ENCODE measurements at regions not wholly inside any gene's neighbourhood (a gene's known extent, or its start where the extent isn't known, plus 50 kb on each side); places are given as distances from the start of the nearest gene placed in this dataset.
"Not testable (repeated sequence)": the region's sequence is repeated elsewhere in the genome, so short reads cannot be mapped to it uniquely, and the experiment has no call there.

GRCh38 chr6:168913231-168913865, 340.3 kb downstream of the THBS2 start:
- H3K9me3 ChIP-seq (ENCODE audit: control insufficient read depth in 1 of 2, low read length in 2 of 2); H3K27ac ChIP-seq (ENCODE audit: low read length); H3K36me3 ChIP-seq (ENCODE audit: control insufficient read depth in 1 of 2, insufficient read depth in 2 of 2, low read length in 2 of 2); H3K4me3 ChIP-seq (ENCODE audit: low read depth in 1 of 2, low read length in 2 of 2); H3K27me3 ChIP-seq (ENCODE audit: low read depth, low read length): not testable (repeated sequence)
- peaks cover 0 to 12% of the 10 kb centered on the region in 2 donors for H3K4me1 ChIP-seq (ENCODE audit: control insufficient read depth in 1 of 2, insufficient read depth in 2 of 2, low read length in 2 of 2)

- Histone ChIP-seq H3K36me3 (ENCODE audit: control insufficient read depth in 1 of 2, insufficient read depth in 2 of 2, low read length in 2 of 2) (no peaks in the 10 kb centered on the region), H3K4me1 (ENCODE audit: control insufficient read depth in 1 of 2, insufficient read depth in 2 of 2, low read length in 2 of 2) (no peaks in the 10 kb centered on the region), H3K9me3 (ENCODE audit: control insufficient read depth in 1 of 2, low read length in 2 of 2) (no peaks in the 10 kb centered on the region), H3K27ac (ENCODE audit: low read length) (no peak overlapping the region), H3K4me3 (ENCODE audit: low read depth in 1 of 2, low read length in 2 of 2) (no peak overlapping the region), H3K27me3 (ENCODE audit: low read depth, low read length) (no peaks in the 10 kb centered on the region)
Observed at GRCh38 chr6:168909288-168909687, 344.4 kb downstream of the THBS2 start.

DNA sequence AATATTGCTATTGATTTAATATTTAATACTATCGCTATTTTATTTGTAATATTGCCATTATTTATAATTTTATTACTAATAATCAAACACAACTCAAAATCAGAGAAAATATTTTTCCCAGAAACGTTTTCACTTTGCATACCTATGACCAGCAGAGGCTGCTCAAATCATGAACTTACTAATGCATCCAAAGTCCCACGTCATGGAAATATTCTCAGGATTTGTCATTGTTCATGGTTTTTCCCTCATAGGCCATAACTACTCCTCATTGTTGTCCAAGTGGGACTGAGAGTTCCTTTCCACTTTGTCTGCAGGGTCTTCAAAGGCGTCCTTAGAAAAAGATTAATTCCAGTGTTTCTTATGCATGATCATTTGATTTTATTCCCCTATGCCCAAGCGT, 344.8 kb downstream of the THBS2 start:
- Histone ChIP-seq H3K4me1 (ENCODE audit: control insufficient read depth in 1 of 2, insufficient read depth in 2 of 2, low read length in 2 of 2) (no peaks in the 10 kb centered on the region), H3K9me3 (ENCODE audit: control insufficient read depth in 1 of 2, low read length in 2 of 2) (no peaks in the 10 kb centered on the region), H3K36me3 (ENCODE audit: control insufficient read depth in 1 of 2, insufficient read depth in 2 of 2, low read length in 2 of 2) (no peaks in the 10 kb centered on the region), H3K27me3 (ENCODE audit: low read depth, low read length) (no peaks in the 10 kb centered on the region), H3K4me3 (ENCODE audit: low read depth in 1 of 2, low read length in 2 of 2) (no peak overlapping the region), H3K27ac (ENCODE audit: low read length) (no peak overlapping the region)

- Histone ChIP-seq H3K36me3 (ENCODE audit: control insufficient read depth in 1 of 2, insufficient read depth in 2 of 2, low read length in 2 of 2) (no peaks in the 10 kb centered on the region), H3K27ac (ENCODE audit: low read length) (no peak overlapping the region), H3K4me3 (ENCODE audit: low read depth in 1 of 2, low read length in 2 of 2) (no peak overlapping the region)
Observed at GRCh38 chr6:168908166-168908565, 345.5 kb downstream of the THBS2 start.

GRCh38 chr6:168906391-168906790, 347.3 kb downstream of the THBS2 start:
- H3K36me3 ChIP-seq (ENCODE audit: control insufficient read depth in 1 of 2, insufficient read depth in 2 of 2, low read length in 2 of 2) = no peaks in the 10 kb centered on the region
- no peak overlapping the region for H3K4me3 ChIP-seq (ENCODE audit: low read depth in 1 of 2, low read length in 2 of 2)
- no peak overlapping the region for H3K27ac ChIP-seq (ENCODE audit: low read length)
- H3K4me1 ChIP-seq (ENCODE audit: control insufficient read depth in 1 of 2, insufficient read depth in 2 of 2, low read length in 2 of 2) = no peaks in the 10 kb centered on the region
- no peaks in the 10 kb centered on the region for H3K9me3 ChIP-seq (ENCODE audit: control insufficient read depth in 1 of 2, low read length in 2 of 2)
- H3K27me3 ChIP-seq (ENCODE audit: low read depth, low read length) = no peaks in the 10 kb centered on the region

More at GRCh38 chr6:168908166-168908565, 345.5 kb downstream of the THBS2 start:
- Histone ChIP-seq H3K27me3 (ENCODE audit: low read depth, low read length) (no peaks in the 10 kb centered on the region), H3K9me3 (ENCODE audit: control insufficient read depth in 1 of 2, low read length in 2 of 2) (no peaks in the 10 kb centered on the region), H3K4me1 (ENCODE audit: control insufficient read depth in 1 of 2, insufficient read depth in 2 of 2, low read length in 2 of 2) (no peaks in the 10 kb centered on the region)

- Histone ChIP-seq H3K9me3 (ENCODE audit: control insufficient read depth in 1 of 2, low read length in 2 of 2) (no peaks in the 10 kb centered on the region), H3K4me1 (ENCODE audit: control insufficient read depth in 1 of 2, insufficient read depth in 2 of 2, low read length in 2 of 2) (no peaks in the 10 kb centered on the region), H3K27ac (ENCODE audit: low read length) (no peak overlapping the region), H3K4me3 (ENCODE audit: low read depth in 1 of 2, low read length in 2 of 2) (no peak overlapping the region), H3K36me3 (ENCODE audit: control insufficient read depth in 1 of 2, insufficient read depth in 2 of 2, low read length in 2 of 2) (no peaks in the 10 kb centered on the region), H3K27me3 (ENCODE audit: low read depth, low read length) (no peaks in the 10 kb centered on the region)
Observed at GRCh38 chr6:168905451-168906090, 348.1 kb downstream of the THBS2 start.

DNA sequence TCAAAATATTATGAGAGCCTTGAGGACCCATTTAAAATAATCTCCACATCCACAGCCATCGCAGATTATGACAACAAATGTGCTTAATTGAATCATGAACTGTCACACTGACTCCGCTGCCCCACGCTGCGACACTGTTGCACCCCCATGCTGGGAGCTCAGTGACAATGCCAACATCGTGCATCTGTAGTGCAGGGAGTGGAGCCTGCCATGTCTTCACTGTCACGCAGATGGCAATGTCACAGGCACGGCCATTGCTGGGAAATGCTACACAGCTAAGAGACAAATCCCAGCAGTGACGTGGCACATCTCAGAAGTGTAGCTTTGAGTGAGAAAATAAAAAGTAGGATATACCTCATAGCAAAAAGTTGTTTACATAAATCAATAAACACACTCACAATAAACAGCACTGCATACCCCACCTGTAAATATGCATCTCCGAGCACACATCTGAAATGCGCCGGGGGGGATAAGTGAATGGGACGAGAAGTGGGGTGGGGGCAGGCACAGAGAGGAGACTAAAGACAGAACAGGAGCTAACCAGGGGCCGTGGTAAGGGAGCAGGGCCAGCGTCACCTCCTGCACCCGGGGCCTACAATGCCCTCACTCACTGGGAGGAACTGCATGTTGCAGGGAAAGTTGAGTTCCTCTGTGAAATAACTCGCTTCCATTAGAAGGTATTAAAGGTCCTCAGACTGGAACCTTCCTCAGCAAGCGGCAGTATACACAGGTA, 349.9 kb downstream of the THBS2 start:
- no peaks in the 10 kb centered on the region for H3K9me3 ChIP-seq (ENCODE audit: control insufficient read depth in 1 of 2, low read length in 2 of 2)
- no peak overlapping the region for H3K4me3 ChIP-seq (ENCODE audit: low read depth in 1 of 2, low read length in 2 of 2)
- no peaks in the 10 kb centered on the region for H3K27me3 ChIP-seq (ENCODE audit: low read depth, low read length)
- no peaks in the 10 kb centered on the region for H3K4me1 ChIP-seq (ENCODE audit: control insufficient read depth in 1 of 2, insufficient read depth in 2 of 2, low read length in 2 of 2)
- H3K36me3 ChIP-seq (ENCODE audit: control insufficient read depth in 1 of 2, insufficient read depth in 2 of 2, low read length in 2 of 2) = no peaks in the 10 kb centered on the region
- H3K27ac ChIP-seq (ENCODE audit: low read length) = no peak overlapping the region

DNA sequence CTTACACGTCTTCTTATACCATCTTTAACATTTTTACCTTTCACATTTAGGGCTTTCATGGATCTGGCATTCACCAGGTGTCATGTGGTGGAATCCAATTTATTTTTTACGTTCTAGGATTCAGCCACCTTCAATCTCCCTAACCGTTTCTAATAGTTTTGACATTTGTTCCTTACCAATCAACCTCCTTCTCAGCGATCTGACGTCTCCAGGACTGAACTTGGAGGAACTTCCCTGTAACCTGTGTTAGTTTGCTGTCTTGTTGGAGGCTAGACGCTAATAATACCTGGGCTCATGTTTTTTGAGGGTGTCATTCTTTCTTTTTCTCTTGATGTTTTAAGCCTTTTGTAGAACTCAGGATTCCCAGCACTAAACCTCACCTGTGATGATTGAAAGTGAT, 351.6 kb downstream of the THBS2 start:
- Histone ChIP-seq H3K4me1 (ENCODE audit: control insufficient read depth in 1 of 2, insufficient read depth in 2 of 2, low read length in 2 of 2) (no peaks in the 10 kb centered on the region), H3K4me3 (ENCODE audit: low read depth in 1 of 2, low read length in 2 of 2) (no peak overlapping the region), H3K9me3 (ENCODE audit: control insufficient read depth in 1 of 2, low read length in 2 of 2) (no peaks in the 10 kb centered on the region), H3K27ac (ENCODE audit: low read length) (no peak overlapping the region), H3K36me3 (ENCODE audit: control insufficient read depth in 1 of 2, insufficient read depth in 2 of 2, low read length in 2 of 2) (no peaks in the 10 kb centered on the region), H3K27me3 (ENCODE audit: low read depth, low read length) (no peaks in the 10 kb centered on the region)

DNA sequence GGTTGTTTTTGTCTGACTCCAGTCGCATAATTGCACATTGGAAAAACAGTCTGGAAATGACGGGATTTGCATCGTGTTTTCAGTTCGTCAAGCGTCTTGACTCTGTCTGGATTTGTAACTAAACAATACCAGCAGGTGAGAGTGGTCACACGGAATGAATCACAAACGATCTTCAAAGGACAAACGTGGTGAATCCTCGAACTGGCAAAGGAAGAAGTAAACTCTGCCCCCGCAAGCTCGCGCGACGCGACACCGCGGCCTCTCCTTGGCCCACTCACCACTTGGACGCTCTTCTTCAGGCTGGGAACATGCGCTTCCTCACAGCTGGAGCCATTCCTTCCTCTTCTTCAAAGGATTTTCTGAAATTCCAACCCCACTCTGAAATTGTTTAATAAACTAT, 352.6 kb downstream of the THBS2 start:
- Histone ChIP-seq H3K4me3 (ENCODE audit: low read depth in 1 of 2, low read length in 2 of 2) (no peak overlapping the region), H3K27me3 (ENCODE audit: low read depth, low read length) (no peaks in the 10 kb centered on the region), H3K9me3 (ENCODE audit: control insufficient read depth in 1 of 2, low read length in 2 of 2) (no peaks in the 10 kb centered on the region), H3K36me3 (ENCODE audit: control insufficient read depth in 1 of 2, insufficient read depth in 2 of 2, low read length in 2 of 2) (no peaks in the 10 kb centered on the region), H3K27ac (ENCODE audit: low read length) (no peak overlapping the region), H3K4me1 (ENCODE audit: control insufficient read depth in 1 of 2, insufficient read depth in 2 of 2, low read length in 2 of 2) (peaks cover 0 to 5% of the 10 kb centered on the region in 2 donors)

DNA sequence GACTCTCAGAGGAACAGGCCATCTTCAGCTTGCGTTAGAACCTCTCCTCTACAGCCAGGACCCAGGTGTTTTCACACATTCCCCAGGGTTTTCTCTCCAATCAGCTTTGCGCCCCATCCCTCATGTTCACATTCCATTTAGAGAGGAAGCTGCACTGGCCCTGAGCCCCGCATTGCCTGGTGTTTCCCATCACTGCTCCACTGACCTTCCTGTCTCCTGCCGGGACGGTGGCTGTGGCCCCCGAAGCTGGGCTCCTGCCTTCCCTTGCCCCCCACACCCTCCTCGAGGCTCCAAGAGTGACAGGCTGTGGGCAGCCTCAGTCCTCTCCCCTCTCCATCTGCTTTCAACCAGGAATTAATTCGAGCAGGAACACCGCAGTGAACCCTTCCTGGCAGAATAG, 357.3 kb downstream of the THBS2 start:
- H3K9me3 ChIP-seq (ENCODE audit: control insufficient read depth in 1 of 2, low read length in 2 of 2) = no peaks in the 10 kb centered on the region
- peaks cover 0 to 5% of the 10 kb centered on the region in 2 donors for H3K4me1 ChIP-seq (ENCODE audit: control insufficient read depth in 1 of 2, insufficient read depth in 2 of 2, low read length in 2 of 2)
- H3K27ac ChIP-seq (ENCODE audit: low read length) = no peak overlapping the region
- H3K27me3 ChIP-seq (ENCODE audit: low read depth, low read length) = no peaks in the 10 kb centered on the region
- no peaks in the 10 kb centered on the region for H3K36me3 ChIP-seq (ENCODE audit: control insufficient read depth in 1 of 2, insufficient read depth in 2 of 2, low read length in 2 of 2)
- H3K4me3 ChIP-seq (ENCODE audit: low read depth in 1 of 2, low read length in 2 of 2) = no peak overlapping the region

GRCh38 chr6:168895102-168895812, 358.4 kb downstream of the THBS2 start:
- H3K9me3 ChIP-seq (ENCODE audit: control insufficient read depth in 1 of 2, low read length in 2 of 2) = no peaks in the 10 kb centered on the region
- H3K36me3 ChIP-seq (ENCODE audit: control insufficient read depth in 1 of 2, insufficient read depth in 2 of 2, low read length in 2 of 2) = no peaks in the 10 kb centered on the region
- H3K27me3 ChIP-seq (ENCODE audit: low read depth, low read length) = no peaks in the 10 kb centered on the region
- peak overlapping the region; percentile 9 to 49 for H3K4me3 ChIP-seq (ENCODE audit: low read depth in 1 of 2, low read length in 2 of 2)
- no peak overlapping the region for H3K27ac ChIP-seq (ENCODE audit: low read length)
- peaks cover 0 to 12% of the 10 kb centered on the region in 2 donors for H3K4me1 ChIP-seq (ENCODE audit: control insufficient read depth in 1 of 2, insufficient read depth in 2 of 2, low read length in 2 of 2)
